ENCODE measurements at regions not wholly inside any gene's neighbourhood (a gene's known extent, or its start where the extent isn't known, plus 50 kb on each side); places are given as distances from the start of the nearest gene placed in this dataset.

GRCh38 chr18:5639131-5639530 is 95.3 kb upstream of the EPB41L3 start:
- no peak for DNase-seq (ENCODE audit: low spot score)
- H3K4me3 ChIP-seq: no peak overlapping the region
- H3K9me3 ChIP-seq: no peaks in the 10 kb centered on the region
- no peak for TF ChIP-seq CTCF (IDR thresholded peaks at IDR 0.05)
- no peaks in the 10 kb centered on the region for H3K36me3 ChIP-seq
- H3K4me1 ChIP-seq (ENCODE audit: control insufficient read depth in 1 of 2, low read depth in 2 of 2): no peaks in the 10 kb centered on the region
- H3K27ac ChIP-seq: no peak overlapping the region
- no peaks in the 10 kb centered on the region for H3K27me3 ChIP-seq (replicated peaks; ENCODE audit: insufficient read depth)
- ATAC-seq (ENCODE audit: insufficient number of reproducible peaks, low FRiP score, low read depth): no peak

GRCh38 chr18:5632041-5632440 is 88.2 kb upstream of the EPB41L3 start:
- DNase-seq (ENCODE audit: low spot score): no peak
- Histone ChIP-seq H3K4me3 (no peak overlapping the region), H3K4me1 (ENCODE audit: control insufficient read depth in 1 of 2, low read depth in 2 of 2) (peaks cover 0 to 15% of the 10 kb centered on the region in 2 donors), H3K9me3 (no peaks in the 10 kb centered on the region), H3K36me3 (no peaks in the 10 kb centered on the region), H3K27ac (no peak overlapping the region), H3K27me3 (replicated peaks; ENCODE audit: insufficient read depth) (no peaks in the 10 kb centered on the region)
- no peak for ATAC-seq (ENCODE audit: insufficient number of reproducible peaks, low FRiP score, low read depth)
- TF ChIP-seq CTCF (IDR thresholded peaks at IDR 0.05): no peak

- H3K27me3 ChIP-seq (replicated peaks; ENCODE audit: insufficient read depth): no peaks in the 10 kb centered on the region
- ATAC-seq (ENCODE audit: insufficient number of reproducible peaks, low FRiP score, low read depth): no peak
- H3K27ac ChIP-seq: no peak overlapping the region
Observed at GRCh38 chr18:5630900-5631413, 87.2 kb upstream of the EPB41L3 start.

GRCh38 chr18:5630057-5630899 is 86.5 kb upstream of the EPB41L3 start:
- DNase-seq (ENCODE audit: low spot score) (no peak), ATAC-seq (ENCODE audit: insufficient number of reproducible peaks, low FRiP score, low read depth) (no peak)
- H3K36me3 ChIP-seq: no peaks in the 10 kb centered on the region
- H3K4me3 ChIP-seq: peak overlapping the region; percentile 82
- peaks cover 0 to 15% of the 10 kb centered on the region in 2 donors for H3K4me1 ChIP-seq (ENCODE audit: control insufficient read depth in 1 of 2, low read depth in 2 of 2)
- no peaks in the 10 kb centered on the region for H3K9me3 ChIP-seq
- TF ChIP-seq CTCF (IDR thresholded peaks at IDR 0.05): no peak
- H3K27me3 ChIP-seq (replicated peaks; ENCODE audit: insufficient read depth): no peaks in the 10 kb centered on the region
- peak overlapping the region in 1 of 2 donors; percentile 8 for H3K27ac ChIP-seq

More at GRCh38 chr18:5630900-5631413, 87.2 kb upstream of the EPB41L3 start:
- Histone ChIP-seq H3K4me1 (ENCODE audit: control insufficient read depth in 1 of 2, low read depth in 2 of 2) (peaks cover 0 to 15% of the 10 kb centered on the region in 2 donors), H3K4me3 (peak overlapping the region; percentile 82), H3K9me3 (no peaks in the 10 kb centered on the region), H3K36me3 (no peaks in the 10 kb centered on the region)
- TF ChIP-seq CTCF (IDR thresholded peaks at IDR 0.05): no peak
- DNase-seq (ENCODE audit: low spot score): no peak

- Histone ChIP-seq H3K9me3 (no peaks in the 10 kb centered on the region), H3K36me3 (no peaks in the 10 kb centered on the region), H3K27me3 (replicated peaks; ENCODE audit: insufficient read depth) (no peaks in the 10 kb centered on the region), H3K27ac (no peak overlapping the region), H3K4me1 (ENCODE audit: control insufficient read depth in 1 of 2, low read depth in 2 of 2) (peaks cover 0 to 15% of the 10 kb centered on the region in 2 donors), H3K4me3 (peak overlapping the region; percentile 82)
- DNase-seq (ENCODE audit: low spot score) (no peak), ATAC-seq (ENCODE audit: insufficient number of reproducible peaks, low FRiP score, low read depth) (no peak)
- TF ChIP-seq CTCF (IDR thresholded peaks at IDR 0.05): no peak
Observed at GRCh38 chr18:5628512-5629255, 84.9 kb upstream of the EPB41L3 start.
